Keratinocyte (primary cell): ENCODE measurements at regions not wholly inside any gene's neighbourhood (a gene's known extent, or its start where the extent isn't known, plus 50 kb on each side); places are given as distances from the start of the nearest gene placed in this dataset.

Experiments
- DNase-seq: peaks from one replicate; pipeline ENCODE4 v3.0.0-alpha.2; 2011; ENCODE audit warnings: low read depth, missing footprints, low spot score
- FAIRE-seq: peaks from 2 replicates; lab custom pipeline; 2011; peaks lifted over from hg19 to GRCh38; lab: Jason Lieb, UNC
- H2AFZ ChIP-seq: 2 replicates; pipeline ENCODE4 v1.6.0; 2012; ENCODE audit warnings: low read length, control low read depth, inconsistent platforms; ENCODE audit not compliant: control insufficient read depth
- H3K27ac ChIP-seq: 2 replicates; pipeline ENCODE4 v1.5.1; 2011; ENCODE audit warnings: low read length; ENCODE audit not compliant: control insufficient read depth, insufficient read depth
- H3K27me3 ChIP-seq: 3 replicates; pipeline ENCODE4 v1.6.0; 2011; ENCODE audit warnings: low read length; ENCODE audit not compliant: control insufficient read depth, insufficient read depth; ENCODE audit errors: extremely low read depth
- H3K36me3 ChIP-seq, 2 experiments: 2 replicates in 1 of 2; 3 replicates in 1 of 2; pipeline ENCODE4 v1.5.1; 2011; ENCODE audit warnings: low read length in 2 of 2, mild to moderate bottlenecking in 1 of 2; ENCODE audit not compliant: control insufficient read depth in 2 of 2, insufficient read depth in 2 of 2; ENCODE audit errors: extremely low read depth in 1 of 2
- H3K4me1 ChIP-seq: 3 replicates; pipeline ENCODE4 v1.5.1; 2011; ENCODE audit warnings: low read length; ENCODE audit not compliant: control insufficient read depth, insufficient read depth; ENCODE audit errors: extremely low read depth
- H3K4me2 ChIP-seq: 3 replicates; pipeline ENCODE4 v1.6.0; 2011; ENCODE audit warnings: low read depth, low read length; ENCODE audit not compliant: control insufficient read depth, insufficient read depth; ENCODE audit errors: extremely low read depth
- H3K4me3 ChIP-seq, 3 experiments: fragments of 200-600 bp in 1 of 3; sonication (generic) in 1 of 3; 2 replicates in 2 of 3; 3 replicates in 1 of 3; pipeline ENCODE4 v1.5.1; 2011 to 2016; ENCODE audit warnings: low read length in 3 of 3, mild to moderate bottlenecking in 3 of 3, control low read depth in 2 of 3, inconsistent platforms in 1 of 3, low read depth in 1 of 3, mixed read lengths in 1 of 3, mixed run types in 1 of 3, moderate library complexity in 1 of 3; ENCODE audit not compliant: control insufficient read depth in 2 of 3, insufficient read depth in 2 of 3; ENCODE audit errors: extremely low read depth in 1 of 3
- H3K79me2 ChIP-seq: 2 replicates; pipeline ENCODE4 v1.6.0; 2012; ENCODE audit warnings: low read length; ENCODE audit not compliant: control insufficient read depth, insufficient read depth
- H3K9ac ChIP-seq: 3 replicates; pipeline ENCODE4 v1.6.0; 2011; ENCODE audit warnings: low read length; ENCODE audit not compliant: control insufficient read depth, insufficient read depth; ENCODE audit errors: extremely low read depth
- H3K9me1 ChIP-seq: 3 replicates; pipeline ENCODE4 v1.6.0; 2011; ENCODE audit warnings: low read length; ENCODE audit not compliant: control insufficient read depth, insufficient read depth; ENCODE audit errors: extremely low read depth
- H3K9me3 ChIP-seq: 2 replicates; pipeline ENCODE4 v1.5.1; 2012; ENCODE audit warnings: low read depth, low read length; ENCODE audit not compliant: control insufficient read depth
- H4K20me1 ChIP-seq: 3 replicates; pipeline ENCODE4 v1.6.0; 2011; ENCODE audit warnings: low read length; ENCODE audit not compliant: control insufficient read depth, insufficient read depth; ENCODE audit errors: extremely low read depth
- EZH2 ChIP-seq: IDR thresholded peaks from one replicate; pipeline ENCODE4 v1.6.1; 2012; ENCODE audit warnings: inconsistent platforms, mild to moderate bottlenecking, low read length, moderate library complexity
- dilution Hi-C: fragments of 300-500 bp; cut with MboI; formaldehyde crosslinking; loops from one replicate; pipeline ENCODE4 v1.7.0; 2020; ENCODE audit warnings: low sequenced_read_pairs; ENCODE audit not compliant: extremely low pct_ligation_motif_present
- TF ChIP-seq, protein P1 (sequence below), 3 experiments: IDR thresholded peaks in 1 of 3; conservative IDR thresholded peaks in 1 of 3; optimal IDR thresholded peaks in 1 of 3; 2 replicates in 2 of 3; 3 replicates in 1 of 3; pipeline versions ENCODE3 to v1.5.1; 2011; ENCODE audit warnings: low read length in 3 of 3, mild to moderate bottlenecking in 3 of 3, moderate library complexity in 2 of 3, control low read depth in 1 of 3, inconsistent platforms in 1 of 3; ENCODE audit not compliant: insufficient read depth in 2 of 3; ENCODE audit errors: extremely low read depth in 1 of 3

DNA sequence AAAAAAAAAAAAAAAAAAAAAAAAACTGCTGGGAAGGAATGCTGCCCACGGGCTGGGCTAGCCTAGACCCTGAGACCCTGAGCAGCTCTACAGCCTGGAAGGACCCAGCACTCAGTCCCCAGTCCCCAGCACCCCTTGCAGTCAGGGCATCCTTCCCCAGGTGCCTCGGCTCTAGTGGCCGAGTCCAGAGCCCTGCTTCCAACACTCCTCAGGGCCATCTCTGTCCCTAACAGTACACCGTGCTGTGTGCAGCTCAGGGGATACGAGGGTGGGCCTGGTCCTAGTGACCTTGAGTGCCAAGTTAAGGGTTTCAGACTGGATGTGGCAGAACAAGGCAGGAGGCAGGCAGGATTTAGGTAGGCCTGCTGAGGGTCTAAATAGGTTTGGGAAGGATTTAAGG, 50.2 kb upstream of the LRP8 start:
- Histone ChIP-seq H3K4me2 (no peak overlapping the region), H3K27me3 (peaks cover 19% of the 10 kb centered on the region), H3K4me1 (peaks cover 12% of the 10 kb centered on the region), H3K4me3 (no peak overlapping the region), H2AFZ (no peak overlapping the region), H3K36me3 (no peaks in the 10 kb centered on the region), H3K9me1 (peaks cover 2% of the 10 kb centered on the region), H3K27ac (no peak overlapping the region), H4K20me1 (no peaks in the 10 kb centered on the region), H3K79me2 (no peaks in the 10 kb centered on the region), H3K9me3 (no peaks in the 10 kb centered on the region), H3K9ac (no peak overlapping the region)
- FAIRE-seq: no peak
- no peak for DNase-seq
- TF ChIP-seq, protein P1, sequence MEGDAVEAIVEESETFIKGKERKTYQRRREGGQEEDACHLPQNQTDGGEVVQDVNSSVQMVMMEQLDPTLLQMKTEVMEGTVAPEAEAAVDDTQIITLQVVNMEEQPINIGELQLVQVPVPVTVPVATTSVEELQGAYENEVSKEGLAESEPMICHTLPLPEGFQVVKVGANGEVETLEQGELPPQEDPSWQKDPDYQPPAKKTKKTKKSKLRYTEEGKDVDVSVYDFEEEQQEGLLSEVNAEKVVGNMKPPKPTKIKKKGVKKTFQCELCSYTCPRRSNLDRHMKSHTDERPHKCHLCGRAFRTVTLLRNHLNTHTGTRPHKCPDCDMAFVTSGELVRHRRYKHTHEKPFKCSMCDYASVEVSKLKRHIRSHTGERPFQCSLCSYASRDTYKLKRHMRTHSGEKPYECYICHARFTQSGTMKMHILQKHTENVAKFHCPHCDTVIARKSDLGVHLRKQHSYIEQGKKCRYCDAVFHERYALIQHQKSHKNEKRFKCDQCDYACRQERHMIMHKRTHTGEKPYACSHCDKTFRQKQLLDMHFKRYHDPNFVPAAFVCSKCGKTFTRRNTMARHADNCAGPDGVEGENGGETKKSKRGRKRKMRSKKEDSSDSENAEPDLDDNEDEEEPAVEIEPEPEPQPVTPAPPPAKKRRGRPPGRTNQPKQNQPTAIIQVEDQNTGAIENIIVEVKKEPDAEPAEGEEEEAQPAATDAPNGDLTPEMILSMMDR (optimal IDR thresholded peaks at IDR 0.05 in 1 of 3, IDR thresholded peaks at IDR 0.05 in 1 of 3, conservative IDR thresholded peaks at IDR 0.05 in 1 of 3; ENCODE audit: extremely low read depth in 1 of 3, insufficient read depth in 2 of 3, low read length in 3 of 3): no peak
- no peak for TF ChIP-seq EZH2
- dilution Hi-C loops: no loop called here

DNA sequence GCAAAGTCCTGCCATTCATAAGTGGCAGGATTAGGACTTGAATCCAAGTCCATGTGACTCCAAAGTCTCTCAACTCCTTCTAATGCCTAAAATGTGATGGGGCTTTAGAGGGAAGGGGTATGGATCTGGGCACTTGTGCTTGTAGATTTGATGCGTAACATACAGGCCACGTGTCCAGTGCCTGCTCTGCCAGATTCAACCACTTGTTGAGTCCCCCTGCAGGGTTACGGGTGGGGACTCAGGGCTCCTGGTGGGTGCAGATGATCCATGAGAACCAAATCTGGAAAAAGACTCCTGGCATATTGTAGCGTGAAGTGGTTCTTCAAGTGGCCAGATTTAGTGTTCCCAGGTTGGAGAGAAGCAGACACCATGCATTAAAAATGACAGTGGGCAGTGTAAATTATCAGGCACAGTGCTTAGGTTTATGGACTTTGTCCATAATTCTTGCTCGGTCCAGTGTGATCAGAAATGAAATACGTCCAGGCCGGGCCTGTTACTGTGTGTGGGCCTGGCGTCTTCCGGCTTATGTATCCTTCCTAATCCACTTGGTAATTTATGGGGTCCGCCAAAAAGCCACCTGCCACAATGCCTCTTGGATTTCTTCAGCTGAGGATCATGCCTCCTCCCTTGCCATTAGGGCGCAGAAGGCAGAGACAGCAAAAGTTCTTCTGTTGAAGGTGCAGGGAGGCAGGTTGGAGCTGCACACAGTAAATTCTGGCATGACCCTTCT, 51.2 kb upstream of the LRP8 start:
- FAIRE-seq: no peak
- no peak for TF ChIP-seq EZH2
- TF ChIP-seq, protein P1 (optimal IDR thresholded peaks at IDR 0.05 in 1 of 3, IDR thresholded peaks at IDR 0.05 in 1 of 3, conservative IDR thresholded peaks at IDR 0.05 in 1 of 3; ENCODE audit: extremely low read depth in 1 of 3, insufficient read depth in 2 of 3, low read length in 3 of 3): no peak

More for the DNA sequence above, 51.2 kb upstream of the LRP8 start:
- H3K4me1 ChIP-seq: peaks cover 12% of the 10 kb centered on the region
- H3K4me2 ChIP-seq: no peak overlapping the region
- H4K20me1 ChIP-seq: no peaks in the 10 kb centered on the region
- peaks cover 16% of the 10 kb centered on the region for H3K27me3 ChIP-seq
- no peak overlapping the region for H2AFZ ChIP-seq
- H3K9me3 ChIP-seq: no peaks in the 10 kb centered on the region
- H3K79me2 ChIP-seq: no peaks in the 10 kb centered on the region
- dilution Hi-C loops: no loop called here
- peaks cover 2% of the 10 kb centered on the region for H3K9me1 ChIP-seq
- no peak overlapping the region for H3K9ac ChIP-seq
- no peak overlapping the region for H3K27ac ChIP-seq
- H3K4me3 ChIP-seq: no peak overlapping the region
- H3K36me3 ChIP-seq: no peaks in the 10 kb centered on the region
- no peak for DNase-seq
